Renal pelvis (tissue), 1 donor: ENCODE measurements at regions not wholly inside any gene's neighbourhood (a gene's known extent, or its start where the extent isn't known, plus 50 kb on each side); places are given as distances from the start of the nearest gene placed in this dataset.
"Not testable (repeated sequence)": the region's sequence is repeated elsewhere in the genome, so short reads cannot be mapped to it uniquely, and the experiment has no call there.

ENCODE experiments used
- DNase-seq: peaks from one replicate; pipeline ENCODE4 v3.0.0-alpha.2; 2013

- DNase-seq: no peak
Observed at GRCh38 chr2:212864186-212864585, 287.2 kb downstream of the IKZF2 start.

- DNase-seq: no peak
Observed at GRCh38 chr2:212863185-212863588, 288.2 kb downstream of the IKZF2 start.

GRCh38 chr2:212858496-212858895 lies 292.9 kb downstream of the IKZF2 start:
- DNase-seq: no peak

GRCh38 chr2:212854771-212855170 lies 296.6 kb downstream of the IKZF2 start:
- peak; percentile 16 for DNase-seq

- DNase-seq: no peak
Observed at GRCh38 chr2:212854116-212854515, 297.3 kb downstream of the IKZF2 start.

- DNase-seq: no peak
Observed at GRCh38 chr2:212845941-212846340, 305.5 kb downstream of the IKZF2 start.

- DNase-seq: no peak
Observed at GRCh38 chr2:212843409-212844199, 305.0 kb upstream of the ERBB4 start.

GRCh38 chr2:212842544-212843185 lies 304.1 kb upstream of the ERBB4 start:
- DNase-seq: no peak

GRCh38 chr2:212841460-212841859 lies 302.9 kb upstream of the ERBB4 start:
- no peak for DNase-seq

GRCh38 chr2:212832211-212833195 lies 293.9 kb upstream of the ERBB4 start:
- DNase-seq: no peak

GRCh38 chr2:212831671-212832199 lies 293.1 kb upstream of the ERBB4 start:
- no peak for DNase-seq

GRCh38 chr2:212816267-212816666 lies 277.7 kb upstream of the ERBB4 start:
- no peak for DNase-seq

- no peak for DNase-seq
Observed at GRCh38 chr2:212815453-212815852, 276.9 kb upstream of the ERBB4 start.

- no peak for DNase-seq
Observed at GRCh38 chr2:212814941-212815340, 276.3 kb upstream of the ERBB4 start.

- DNase-seq: no peak
Observed at GRCh38 chr2:212811921-212812320, 273.3 kb upstream of the ERBB4 start.

GRCh38 chr2:212811036-212811805 lies 272.6 kb upstream of the ERBB4 start:
- DNase-seq: no peak

- DNase-seq: no peak
Observed at GRCh38 chr2:212797484-212798205, 259.0 kb upstream of the ERBB4 start.

- no peak for DNase-seq
Observed at GRCh38 chr2:212794471-212794870, 255.9 kb upstream of the ERBB4 start.

- DNase-seq: no peak
Observed at GRCh38 chr2:212791569-212791968, 253.0 kb upstream of the ERBB4 start.

GRCh38 chr2:212786088-212786487 lies 247.5 kb upstream of the ERBB4 start:
- DNase-seq: not testable (repeated sequence)
